GM21529 (cell line): ENCODE measurements at regions not wholly inside any gene's neighbourhood (a gene's known extent, or its start where the extent isn't known, plus 50 kb on each side); places are given as distances from the start of the nearest gene placed in this dataset.

Source experiments
- ATAC-seq: cut with Tn5 transposase; IDR thresholded peaks from one replicate; pipeline ENCODE4 v1.9.1; 2021; ENCODE audit not compliant: unreplicated experiment

GRCh38 chr15:39194106-39194830, 386.6 kb upstream of the THBS1 start:
- ATAC-seq, result no peak

GRCh38 chr15:39195961-39196486, 384.9 kb upstream of the THBS1 start:
- ATAC-seq, result no peak

GRCh38 chr15:39198044-39199000, 382.6 kb upstream of the THBS1 start:
- ATAC-seq, result no peak

- no peak for ATAC-seq
These were observed 381.8 kb upstream of the THBS1 start for GRCh38 chr15:39199076-39199475.

- ATAC-seq, result no peak
These were observed 380.3 kb upstream of the THBS1 start for GRCh38 chr15:39200586-39200985.

- ATAC-seq, result no peak
These were observed 378.2 kb upstream of the THBS1 start for GRCh38 chr15:39202641-39203040.

- no peak for ATAC-seq
These were observed 376.8 kb upstream of the THBS1 start for GRCh38 chr15:39204031-39204430.

- ATAC-seq, result no peak
These were observed 375.8 kb upstream of the THBS1 start for GRCh38 chr15:39205081-39205480.

GRCh38 chr15:39205506-39206371, 375.1 kb upstream of the THBS1 start:
- no peak for ATAC-seq

- no peak for ATAC-seq
These were observed 373.3 kb upstream of the THBS1 start for GRCh38 chr15:39207532-39208115.

- ATAC-seq, result no peak
These were observed 372.7 kb upstream of the THBS1 start for GRCh38 chr15:39208187-39208586.

GRCh38 chr15:39209548-39210211, 371.2 kb upstream of the THBS1 start:
- ATAC-seq, result no peak

GRCh38 chr15:39211108-39211979, 369.5 kb upstream of the THBS1 start:
- ATAC-seq, result no peak

- no peak for ATAC-seq
These were observed 367.5 kb upstream of the THBS1 start for GRCh38 chr15:39213385-39213840.

- no peak for ATAC-seq
These were observed 365.9 kb upstream of the THBS1 start for GRCh38 chr15:39215015-39215414.

GRCh38 chr15:39216816-39217215, 364.1 kb upstream of the THBS1 start:
- no peak for ATAC-seq

GRCh38 chr15:39219608-39220007, 361.3 kb upstream of the THBS1 start:
- ATAC-seq, result no peak

GRCh38 chr15:39226169-39226937, 354.5 kb upstream of the THBS1 start:
- no peak for ATAC-seq
